ENCODE measurements at regions not wholly inside any gene's neighbourhood (a gene's known extent, or its start where the extent isn't known, plus 50 kb on each side); places are given as distances from the start of the nearest gene placed in this dataset.
"Not testable (repeated sequence)": the region's sequence is repeated elsewhere in the genome, so short reads cannot be mapped to it uniquely, and the experiment has no call there.

GRCh38 chr5:174567506-174568141 lies 156.8 kb upstream of the MSX2 start:
- no peak for DNase-seq

GRCh38 chr5:174570662-174571061 lies 153.7 kb upstream of the MSX2 start:
- no peak for DNase-seq

GRCh38 chr5:174571662-174572397 lies 152.6 kb upstream of the MSX2 start:
- DNase-seq = no peak

GRCh38 chr5:174572591-174572990 lies 151.8 kb upstream of the MSX2 start:
- DNase-seq = no peak

- no peak for DNase-seq
Observed at GRCh38 chr5:174573221-174573994, 151.0 kb upstream of the MSX2 start.

- no peak for DNase-seq
Observed at GRCh38 chr5:174575043-174575442, 149.3 kb upstream of the MSX2 start.

- no peak for DNase-seq
Observed at GRCh38 chr5:174576042-174576441, 148.3 kb upstream of the MSX2 start.

GRCh38 chr5:174581479-174581878 lies 142.9 kb upstream of the MSX2 start:
- DNase-seq = no peak

- DNase-seq = no peak
Observed at GRCh38 chr5:174581894-174582293, 142.5 kb upstream of the MSX2 start.

GRCh38 chr5:174583071-174583470 lies 141.3 kb upstream of the MSX2 start:
- DNase-seq = no peak

GRCh38 chr5:174585472-174585871 lies 138.9 kb upstream of the MSX2 start:
- DNase-seq = no peak

GRCh38 chr5:174586163-174586562 lies 138.2 kb upstream of the MSX2 start:
- not testable (repeated sequence) for DNase-seq

- DNase-seq = no peak
Observed at GRCh38 chr5:174589011-174589410, 135.4 kb upstream of the MSX2 start.

GRCh38 chr5:174589599-174589998 lies 134.8 kb upstream of the MSX2 start:
- no peak for DNase-seq

- DNase-seq = no peak
Observed at GRCh38 chr5:174590820-174591219, 133.6 kb upstream of the MSX2 start.

- DNase-seq = no peak
Observed at GRCh38 chr5:174596429-174596828, 128.0 kb upstream of the MSX2 start.

- peak; percentile 34 for DNase-seq
Observed at GRCh38 chr5:174599992-174600391, 124.4 kb upstream of the MSX2 start.

GRCh38 chr5:174601946-174602345 lies 122.4 kb upstream of the MSX2 start:
- no peak for DNase-seq

- no peak for DNase-seq
Observed at GRCh38 chr5:174606153-174606552, 118.2 kb upstream of the MSX2 start.

- no peak for DNase-seq
Observed at GRCh38 chr5:174606646-174607045, 117.7 kb upstream of the MSX2 start.

- no peak for DNase-seq
Observed at GRCh38 chr5:174607205-174607604, 117.2 kb upstream of the MSX2 start.

GRCh38 chr5:174607916-174608315 lies 116.5 kb upstream of the MSX2 start:
- DNase-seq = no peak

- peak; percentile 16 for DNase-seq
Observed at GRCh38 chr5:174608631-174609097, 115.7 kb upstream of the MSX2 start.

- DNase-seq = no peak
Observed at GRCh38 chr5:174609116-174609515, 115.3 kb upstream of the MSX2 start.

Measured in NCI-H1105 (cell line).